ENCODE measurements at regions not wholly inside any gene's neighbourhood (a gene's known extent, or its start where the extent isn't known, plus 50 kb on each side); places are given as distances from the start of the nearest gene placed in this dataset.

- DNase-seq: no peak
- intact Hi-C loops (cut with DNase I): no loop called here
- TF ChIP-seq CTCF (IDR thresholded peaks at IDR 0.05) (no peak), POLR2A (IDR thresholded peaks at IDR 0.05) (no peak)
- no peaks in the 10 kb centered on the region for H3K27me3 ChIP-seq
- no peaks in the 10 kb centered on the region for H3K9me3 ChIP-seq
- no peak overlapping the region for H3K27ac ChIP-seq
- H3K36me3 ChIP-seq: no peaks in the 10 kb centered on the region
- no peak overlapping the region for H3K4me3 ChIP-seq
- H3K4me1 ChIP-seq: peaks cover 0 to 4% (median 0%) of the 10 kb centered on the region in 3 donors
- 63 to 84% methylated on average over 5 of the region's 5 CpGs for whole genome bisulfite sequencing, 2 donors
Measured at GRCh38 chr4:38511702-38512101, 152.3 kb upstream of the KLF3 start.

- Histone ChIP-seq H3K27ac (no peak overlapping the region), H3K4me1 (peaks cover 0 to 12% (median 0%) of the 10 kb centered on the region in 3 donors), H3K36me3 (no peaks in the 10 kb centered on the region), H3K27me3 (no peaks in the 10 kb centered on the region), H3K9me3 (no peaks in the 10 kb centered on the region), H3K4me3 (no peak overlapping the region)
- 82 to 91% methylated on average over 4 of the region's 4 CpGs for WGBS, 2 donors
- intact Hi-C loops (cut with DNase I): no loop called here
- DNase-seq: no peak
- TF ChIP-seq CTCF (IDR thresholded peaks at IDR 0.05) (no peak), POLR2A (IDR thresholded peaks at IDR 0.05) (no peak)
Measured at GRCh38 chr4:38512840-38513239, 151.2 kb upstream of the KLF3 start.

- no peak for TF ChIP-seq POLR2A (IDR thresholded peaks at IDR 0.05)
- no peak for TF ChIP-seq CTCF (IDR thresholded peaks at IDR 0.05)
- Histone ChIP-seq H3K27ac (no peak overlapping the region), H3K4me1 (peaks cover 0 to 12% (median 6%) of the 10 kb centered on the region in 3 donors), H3K27me3 (no peaks in the 10 kb centered on the region), H3K4me3 (no peak overlapping the region), H3K36me3 (no peaks in the 10 kb centered on the region), H3K9me3 (no peaks in the 10 kb centered on the region)
- DNase-seq: no peak
- intact Hi-C loops (cut with DNase I): no loop called here
- 80 to 92% methylated on average over 1 of the region's 1 CpG for WGBS, 2 donors
Measured at GRCh38 chr4:38514465-38515146, 149.4 kb upstream of the KLF3 start.

GRCh38 chr4:38516190-38516589 is 147.8 kb upstream of the KLF3 start:
- TF ChIP-seq POLR2A (IDR thresholded peaks at IDR 0.05) (no peak), CTCF (IDR thresholded peaks at IDR 0.05) (no peak)
- Histone ChIP-seq H3K4me3 (no peak overlapping the region), H3K27me3 (no peaks in the 10 kb centered on the region), H3K27ac (no peak overlapping the region), H3K4me1 (peaks cover 0 to 12% (median 6%) of the 10 kb centered on the region in 3 donors), H3K36me3 (no peaks in the 10 kb centered on the region), H3K9me3 (no peaks in the 10 kb centered on the region)
- intact Hi-C loops (cut with DNase I): no loop called here
- 17 to 22% methylated on average over 2 of the region's 2 CpGs for WGBS, 2 donors
- DNase-seq: no peak

- TF ChIP-seq POLR2A (IDR thresholded peaks at IDR 0.05) (no peak), CTCF (IDR thresholded peaks at IDR 0.05) (no peak)
- Histone ChIP-seq H3K27me3 (no peaks in the 10 kb centered on the region), H3K27ac (peak overlapping the region in 2 of 4 donors; percentile 11 to 35), H3K4me1 (peaks cover 0 to 26% (median 11%) of the 10 kb centered on the region in 3 donors), H3K9me3 (no peaks in the 10 kb centered on the region), H3K36me3 (no peaks in the 10 kb centered on the region), H3K4me3 (no peak overlapping the region)
- intact Hi-C loops (cut with DNase I): no loop called here
- 67 to 69% methylated on average over 1 of the region's 1 CpG for WGBS, 2 donors
- DNase-seq: no peak
Measured at GRCh38 chr4:38519666-38520065, 144.3 kb upstream of the KLF3 start.
